GM19351 (cell line): ENCODE measurements at regions not wholly inside any gene's neighbourhood (a gene's known extent, or its start where the extent isn't known, plus 50 kb on each side); places are given as distances from the start of the nearest gene placed in this dataset.

Source experiments
- ATAC-seq: cut with Tn5 transposase; IDR thresholded peaks from one replicate; pipeline ENCODE4 v1.9.1; 2021; ENCODE audit warnings: mild to moderate bottlenecking, moderate library complexity; ENCODE audit not compliant: unreplicated experiment

GRCh38 chr6:154885214-154885613 is 109.9 kb upstream of the TIAM2 start:
- no peak for ATAC-seq

- ATAC-seq = no peak
Observed at GRCh38 chr6:154886016-154886415, 109.1 kb upstream of the TIAM2 start.

DNA sequence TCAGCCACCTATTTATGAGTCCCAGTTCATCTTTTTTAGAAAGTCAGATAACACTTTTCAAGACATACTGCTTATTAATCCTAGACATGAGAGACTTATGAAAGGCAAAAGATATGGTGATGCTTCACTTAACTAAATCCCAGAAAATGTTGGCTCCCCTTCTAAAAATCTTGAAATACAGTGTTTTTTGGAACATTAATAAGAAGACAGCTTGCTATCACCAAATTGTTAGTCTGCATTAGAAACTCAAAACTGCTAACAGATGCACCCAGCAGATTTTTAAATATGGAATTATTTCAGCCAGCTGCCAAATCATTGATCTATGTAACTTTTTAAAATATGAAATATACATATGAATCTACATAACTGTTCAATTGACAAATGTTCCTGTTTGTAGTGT is 108.6 kb upstream of the TIAM2 start:
- no peak for ATAC-seq

GRCh38 chr6:154887051-154887450 is 108.1 kb upstream of the TIAM2 start:
- ATAC-seq = no peak

DNA sequence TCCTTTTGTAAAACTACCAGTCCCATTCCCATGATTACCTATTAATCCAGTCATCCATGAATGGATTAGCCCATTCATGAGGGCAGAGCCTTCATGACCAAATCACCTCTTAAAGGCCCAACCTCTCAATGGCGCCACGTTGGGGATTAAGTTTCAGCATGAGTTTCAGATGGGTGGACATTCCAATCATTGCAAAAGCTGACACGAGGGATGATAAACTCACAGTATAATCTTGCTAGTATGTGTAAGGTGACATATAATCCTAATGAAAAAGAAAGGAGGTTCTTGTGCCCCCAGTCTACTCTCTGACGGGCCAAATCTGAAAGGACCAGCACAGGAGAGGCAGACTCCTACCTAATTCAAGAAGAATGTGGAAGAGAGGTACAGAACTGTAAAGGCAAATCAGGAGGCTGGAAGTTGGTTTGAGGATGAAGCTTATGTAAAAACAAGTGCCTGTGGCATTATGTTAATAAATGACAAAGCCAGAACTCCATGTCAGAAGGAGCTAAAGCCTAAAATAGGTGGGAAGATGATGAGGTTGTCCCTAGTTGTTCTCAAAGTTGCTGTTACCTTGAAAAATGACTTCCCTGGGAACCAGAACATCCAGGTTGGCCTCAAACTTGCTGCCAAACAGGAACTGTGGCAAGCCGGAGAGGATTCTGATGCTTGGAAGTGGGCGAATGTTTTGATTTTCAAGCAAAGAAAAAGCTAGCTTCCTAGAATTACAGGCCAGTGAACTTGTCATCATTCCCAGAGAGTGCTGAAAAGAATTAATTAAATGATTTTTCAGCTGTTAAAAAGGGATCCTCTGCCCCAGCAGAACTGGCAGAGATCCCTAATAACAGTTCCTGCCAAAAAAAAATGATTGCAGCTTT is 106.5 kb upstream of the TIAM2 start:
- ATAC-seq = no peak

- ATAC-seq = no peak
Observed at GRCh38 chr6:154890874-154891273, 104.2 kb upstream of the TIAM2 start.

- ATAC-seq = no peak
Observed at GRCh38 chr6:154891901-154892300, 103.2 kb upstream of the TIAM2 start.

GRCh38 chr6:154893917-154894316 is 101.2 kb upstream of the TIAM2 start:
- ATAC-seq = no peak

- no peak for ATAC-seq
Observed at GRCh38 chr6:154894902-154895301, 100.2 kb upstream of the TIAM2 start.

- no peak for ATAC-seq
Observed at GRCh38 chr6:154895841-154896240, 99.3 kb upstream of the TIAM2 start.

DNA sequence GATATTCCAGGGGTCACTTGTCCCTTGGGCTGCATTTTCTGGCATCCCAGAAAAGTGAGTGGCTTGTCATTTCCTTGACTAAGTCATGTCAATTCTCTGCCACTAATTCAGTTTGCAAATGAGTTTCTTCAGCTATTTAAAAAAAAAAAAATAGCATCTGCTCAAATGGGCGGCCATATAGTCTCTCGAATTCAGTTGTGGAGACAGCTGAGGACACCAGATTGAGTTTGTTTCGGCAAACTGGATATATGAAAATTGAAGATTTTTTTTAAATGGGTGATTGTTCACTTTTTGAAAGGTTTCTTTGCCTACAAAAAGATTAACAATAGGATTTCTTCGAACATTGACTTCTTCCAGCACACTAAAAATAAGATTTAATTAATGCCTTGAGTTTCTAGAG is 96.3 kb upstream of the TIAM2 start:
- no peak for ATAC-seq

DNA sequence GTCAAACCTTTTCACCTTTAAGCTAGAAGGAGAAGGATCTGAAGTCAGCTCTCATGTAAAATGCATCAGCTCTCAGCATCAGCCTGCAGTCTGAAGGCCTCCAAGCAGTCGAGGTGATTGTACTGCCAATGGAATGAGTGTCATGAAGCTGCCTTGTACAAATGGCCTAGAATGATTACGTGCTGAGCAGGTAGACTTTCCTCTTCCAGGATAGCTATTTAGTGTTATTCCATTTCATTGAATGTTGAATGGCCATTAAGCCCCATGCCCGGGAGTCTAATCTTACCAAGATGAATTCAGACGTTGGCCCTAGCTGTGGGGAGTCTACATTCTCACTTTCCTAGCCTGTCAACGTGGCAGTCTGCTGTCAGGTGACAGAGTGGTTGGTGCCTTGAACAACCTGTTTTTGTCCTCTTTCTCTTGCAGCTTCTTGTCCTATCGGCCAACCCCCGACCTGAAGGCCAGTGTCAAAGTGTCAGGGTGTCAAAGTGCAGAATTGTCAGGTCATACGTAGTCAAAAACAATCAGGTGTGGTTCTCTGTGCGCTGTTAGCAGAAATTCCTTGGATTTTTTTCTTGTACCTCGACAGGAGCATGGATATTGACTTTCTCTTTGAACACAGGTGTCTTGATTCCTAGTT is 95.2 kb upstream of the TIAM2 start:
- no peak for ATAC-seq

- no peak for ATAC-seq
Observed at GRCh38 chr6:154901876-154902552, 93.1 kb upstream of the TIAM2 start.

DNA sequence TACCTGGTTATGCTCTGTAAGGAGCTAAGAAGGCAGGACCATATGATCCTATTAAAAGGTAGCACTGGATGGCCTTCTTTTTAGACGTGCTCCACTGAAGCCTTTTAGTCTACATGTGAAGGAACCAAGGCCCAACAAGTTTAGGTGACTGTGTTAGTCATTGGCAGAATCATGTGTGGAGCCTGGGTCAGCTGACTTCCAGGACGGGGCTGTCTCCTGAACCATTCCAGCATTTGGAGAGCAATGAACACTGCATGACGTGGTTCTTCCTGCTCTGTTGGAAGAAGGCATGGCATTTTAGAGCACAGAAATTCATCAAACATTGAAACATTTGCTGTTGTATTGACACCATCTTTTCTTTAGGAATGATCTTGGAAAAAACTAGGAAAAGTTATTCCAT is 87.8 kb upstream of the TIAM2 start:
- no peak for ATAC-seq

GRCh38 chr6:154908723-154909122 is 86.4 kb upstream of the TIAM2 start:
- no peak for ATAC-seq

GRCh38 chr6:154909311-154909710 is 85.8 kb upstream of the TIAM2 start:
- ATAC-seq = no peak

GRCh38 chr6:154909821-154910220 is 85.3 kb upstream of the TIAM2 start:
- ATAC-seq = no peak

GRCh38 chr6:154914288-154914687 is 80.8 kb upstream of the TIAM2 start:
- ATAC-seq = no peak

GRCh38 chr6:154916857-154917256 is 78.3 kb upstream of the TIAM2 start:
- ATAC-seq = no peak

DNA sequence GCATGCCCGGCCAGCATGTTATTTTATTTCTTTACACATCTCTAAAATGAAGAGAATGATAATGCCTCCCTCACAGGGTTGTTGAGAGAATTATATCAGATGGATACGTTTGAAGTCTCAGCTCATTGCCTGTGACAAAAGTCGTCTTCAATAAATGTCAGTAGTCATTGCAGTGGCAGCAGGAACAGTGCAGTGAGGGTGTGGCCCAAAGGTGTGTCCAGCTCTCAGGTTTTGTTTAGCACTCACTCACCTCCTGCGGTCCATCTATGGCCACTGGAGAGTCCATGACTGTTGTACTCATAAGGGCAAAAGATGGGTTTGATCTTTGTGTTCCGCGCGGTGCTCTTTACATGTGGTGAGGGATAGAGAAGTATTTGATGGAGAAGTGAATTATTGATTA is 77.2 kb upstream of the TIAM2 start:
- no peak for ATAC-seq

DNA sequence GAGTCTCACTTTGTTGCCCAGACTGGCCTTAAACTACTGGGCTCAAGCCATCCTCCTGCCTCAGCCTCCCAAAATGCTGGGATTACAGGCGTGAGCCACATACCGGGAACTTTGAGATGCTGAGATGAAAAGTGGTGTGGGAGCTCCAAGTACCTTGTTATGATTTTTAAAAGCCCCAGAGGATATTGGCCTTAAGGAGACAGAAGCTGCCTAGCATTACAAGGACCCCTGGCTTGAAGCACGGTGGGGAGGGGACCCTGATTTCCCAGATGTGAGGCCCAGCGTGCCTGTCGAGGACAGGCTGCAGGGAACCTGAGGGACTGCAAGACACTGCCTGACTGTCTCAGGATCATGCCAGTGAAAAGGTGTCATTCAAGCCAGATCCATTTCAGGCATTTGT is 75.3 kb upstream of the TIAM2 start:
- ATAC-seq = no peak
